ENCODE measurements at regions not wholly inside any gene's neighbourhood (a gene's known extent, or its start where the extent isn't known, plus 50 kb on each side); places are given as distances from the start of the nearest gene placed in this dataset.

GRCh38 chr18:40040574-40040973, 1914.5 kb upstream of the PIK3C3 start:
- in situ Hi-C loops (cut with MboI; ENCODE audit: low pct_unique_long_range_greater_than_20kb, low sequenced_read_pairs, unreplicated experiment), result no loop called here
- no peak for DNase-seq (ENCODE audit: low spot score)

GRCh38 chr18:40037356-40037755, 1917.7 kb upstream of the PIK3C3 start:
- in situ Hi-C loops (cut with MboI; ENCODE audit: low pct_unique_long_range_greater_than_20kb, low sequenced_read_pairs, unreplicated experiment), result no loop called here
- TF ChIP-seq CTCF (IDR thresholded peaks at IDR 0.05; ENCODE audit: extremely low read depth, insufficient read depth, missing control alignments), result no peak
- DNase-seq (ENCODE audit: low spot score), result no peak

More at GRCh38 chr18:40040574-40040973, 1914.5 kb upstream of the PIK3C3 start:
- no peak for TF ChIP-seq CTCF (IDR thresholded peaks at IDR 0.05; ENCODE audit: extremely low read depth, insufficient read depth, missing control alignments)

- in situ Hi-C loops (cut with MboI; ENCODE audit: low pct_unique_long_range_greater_than_20kb, low sequenced_read_pairs, unreplicated experiment), result no loop called here
- no peak for TF ChIP-seq CTCF (IDR thresholded peaks at IDR 0.05; ENCODE audit: extremely low read depth, insufficient read depth, missing control alignments)
Measured at GRCh38 chr18:40036861-40037260, 1918.2 kb upstream of the PIK3C3 start.

GRCh38 chr18:40035966-40036365, 1919.1 kb upstream of the PIK3C3 start:
- in situ Hi-C loops (cut with MboI; ENCODE audit: low pct_unique_long_range_greater_than_20kb, low sequenced_read_pairs, unreplicated experiment), result no loop called here
- DNase-seq (ENCODE audit: low spot score), result no peak
- TF ChIP-seq CTCF (IDR thresholded peaks at IDR 0.05; ENCODE audit: extremely low read depth, insufficient read depth, missing control alignments), result no peak

More at GRCh38 chr18:40036861-40037260, 1918.2 kb upstream of the PIK3C3 start:
- DNase-seq (ENCODE audit: low spot score), result no peak

- TF ChIP-seq CTCF (IDR thresholded peaks at IDR 0.05; ENCODE audit: extremely low read depth, insufficient read depth, missing control alignments), result no peak
- in situ Hi-C loops (cut with MboI; ENCODE audit: low pct_unique_long_range_greater_than_20kb, low sequenced_read_pairs, unreplicated experiment), result no loop called here
- no peak for DNase-seq (ENCODE audit: low spot score)
Measured at GRCh38 chr18:40032076-40032475, 1923.0 kb upstream of the PIK3C3 start.

GRCh38 chr18:40031435-40031834, 1923.6 kb upstream of the PIK3C3 start:
- DNase-seq (ENCODE audit: low spot score), result no peak
- in situ Hi-C loops (cut with MboI; ENCODE audit: low pct_unique_long_range_greater_than_20kb, low sequenced_read_pairs, unreplicated experiment), result no loop called here
- TF ChIP-seq CTCF (IDR thresholded peaks at IDR 0.05; ENCODE audit: extremely low read depth, insufficient read depth, missing control alignments), result no peak
